ENCODE measurements at regions not wholly inside any gene's neighbourhood (a gene's known extent, or its start where the extent isn't known, plus 50 kb on each side); places are given as distances from the start of the nearest gene placed in this dataset.
"Not testable (repeated sequence)": the region's sequence is repeated elsewhere in the genome, so short reads cannot be mapped to it uniquely, and the experiment has no call there.

- no peak for DNase-seq
These were observed 77.3 kb upstream of the SVIL start for GRCh38 chr10:29712108-29712507.

GRCh38 chr10:29710128-29710527 lies 75.4 kb upstream of the SVIL start:
- no peak for DNase-seq

GRCh38 chr10:29709484-29710002 lies 74.8 kb upstream of the SVIL start:
- no peak for DNase-seq

- no peak for DNase-seq
These were observed 68.5 kb upstream of the SVIL start for GRCh38 chr10:29703271-29703670.

GRCh38 chr10:29702273-29703164 lies 67.7 kb upstream of the SVIL start:
- DNase-seq, result no peak

- DNase-seq, result no peak
These were observed 66.5 kb upstream of the SVIL start for GRCh38 chr10:29701306-29701705.

- DNase-seq, result no peak
These were observed 64.8 kb upstream of the SVIL start for GRCh38 chr10:29699621-29700020.

GRCh38 chr10:29698773-29699490 lies 64.2 kb upstream of the SVIL start:
- DNase-seq, result no peak

GRCh38 chr10:29696581-29696980 lies 61.8 kb upstream of the SVIL start:
- not testable (repeated sequence) for DNase-seq

GRCh38 chr10:29694121-29694520 lies 59.4 kb upstream of the SVIL start:
- DNase-seq, result no peak

- DNase-seq, result no peak
These were observed 57.4 kb upstream of the SVIL start for GRCh38 chr10:29692121-29692539.

- no peak for DNase-seq
These were observed 56.8 kb upstream of the SVIL start for GRCh38 chr10:29691564-29692072.

GRCh38 chr10:29689001-29689400 lies 54.2 kb upstream of the SVIL start:
- peak in 1 of 2 experiments; percentile 13 for DNase-seq

- DNase-seq, result no peak
These were observed 53.5 kb upstream of the SVIL start for GRCh38 chr10:29688230-29688661.

- DNase-seq, result no peak
These were observed 52.8 kb upstream of the SVIL start for GRCh38 chr10:29687421-29688164.

- no peak for DNase-seq
These were observed 50.7 kb upstream of the SVIL start for GRCh38 chr10:29685506-29685905.

All from stimulated activated CD4-positive, alpha-beta T cell treated with anti-CD3 and anti-CD28 coated beads, Interleukin-4, amount 100 ng/mL, for 4 hours (primary cell).